SK-N-SH (cell line): ENCODE measurements at regions not wholly inside any gene's neighbourhood (a gene's known extent, or its start where the extent isn't known, plus 50 kb on each side); places are given as distances from the start of the nearest gene placed in this dataset.

ENCODE experiments used
- REST ChIP-seq: IDR thresholded peaks from 2 replicates; pipeline ENCODE4 v1.6.1; 2012; ENCODE audit warnings: mild to moderate bottlenecking, low read depth, low read length, moderate library complexity
- USF2 ChIP-seq: fragments of 150-350 bp; IDR thresholded peaks from 2 replicates; pipeline ENCODE4 v1.6.1; 2017; ENCODE audit warnings: antibody characterized with exemption, low read length, low read depth, borderline replicate concordance
- YY1 ChIP-seq: IDR thresholded peaks from 2 replicates; pipeline ENCODE4 v1.4.0; 2012; ENCODE audit warnings: low read depth, mild to moderate bottlenecking

- TF ChIP-seq YY1 (no peak), USF2 (no peak), REST (no peak)
These were observed 320.2 kb upstream of the NREP start for GRCh38 chr5:112077180-112077579.
